Neutrophil (primary cell): ENCODE measurements at regions not wholly inside any gene's neighbourhood (a gene's known extent, or its start where the extent isn't known, plus 50 kb on each side); places are given as distances from the start of the nearest gene placed in this dataset.

Experiments used
- H3K27ac ChIP-seq: fragments of 200-600 bp; sonication (generic); 2 replicates; pipeline ENCODE4 v1.5.1; 2016; ENCODE audit warnings: mild to moderate bottlenecking, moderate library complexity
- H3K27me3 ChIP-seq: fragments of 200-600 bp; sonication (generic); 2 replicates; pipeline ENCODE4 v1.6.0; 2016; ENCODE audit warnings: mild to moderate bottlenecking
- H3K36me3 ChIP-seq: fragments of 200-600 bp; sonication (generic); 2 replicates; pipeline ENCODE4 v1.5.1; 2017
- H3K4me1 ChIP-seq, 2 experiments: fragments of 200-600 bp in 1 of 2; sonication (generic) in 1 of 2; 1 replicate in 1 of 2; 2 replicates in 1 of 2; pipeline versions ENCODE4 v1.5.1 to v1.6.1; 2013 to 2016; ENCODE audit warnings: low read depth in 1 of 2, low read length in 1 of 2, mild to moderate bottlenecking in 1 of 2, moderate library complexity in 1 of 2; ENCODE audit not compliant: control insufficient read depth in 1 of 2, insufficient read depth in 1 of 2
- H3K4me3 ChIP-seq, 2 experiments: fragments of 200-600 bp in 1 of 2; sonication (generic) in 1 of 2; 1 replicate in 1 of 2; 2 replicates in 1 of 2; pipeline ENCODE4 v1.5.1; 2013 to 2016; ENCODE audit warnings: low read depth in 1 of 2, low read length in 1 of 2, mild to moderate bottlenecking in 1 of 2, moderate library complexity in 1 of 2
- H3K9me3 ChIP-seq: fragments of 200-600 bp; sonication (generic); 2 replicates; pipeline ENCODE4 v1.5.1; 2016
- CTCF ChIP-seq: fragments of 200-600 bp; sonication (generic); IDR thresholded peaks from 2 replicates; pipeline ENCODE4 v1.5.1; 2016; ENCODE audit warnings: antibody characterized with exemption

DNA sequence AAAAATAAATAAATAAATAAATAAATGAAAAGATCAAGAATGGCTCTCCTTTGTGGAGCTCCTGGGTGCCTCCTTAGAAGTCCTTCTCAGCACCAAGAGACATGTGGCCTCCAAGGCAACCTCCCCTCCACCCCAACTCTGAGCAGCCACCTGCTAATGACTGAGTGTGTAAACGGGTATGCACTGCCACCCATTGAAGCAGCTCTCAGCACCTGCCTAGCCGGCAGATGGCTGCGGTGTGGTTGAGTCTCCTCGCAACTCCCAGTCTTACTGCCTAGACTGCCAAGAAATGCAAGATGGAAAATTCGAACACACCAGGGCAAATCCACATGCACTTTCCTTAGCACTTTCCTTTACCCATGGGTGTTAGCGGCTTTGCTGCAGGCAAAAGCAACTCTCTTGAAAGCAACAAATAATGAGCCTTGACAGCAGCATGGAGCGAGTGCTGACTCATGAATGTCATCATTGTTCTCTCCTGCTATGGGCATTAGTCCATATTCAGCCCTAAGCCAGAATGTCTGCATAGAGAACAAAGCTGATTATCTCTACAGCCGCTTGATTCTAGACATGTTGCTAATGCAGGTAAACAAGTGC lies 913.9 kb upstream of the AUTS2 start:
- Histone ChIP-seq H3K9me3 (no peaks in the 10 kb centered on the region), H3K36me3 (no peaks in the 10 kb centered on the region), H3K4me3 (no peak overlapping the region), H3K27ac (no peak overlapping the region), H3K4me1 (no peaks in the 10 kb centered on the region), H3K27me3 (no peaks in the 10 kb centered on the region)
- no peak for TF ChIP-seq CTCF

GRCh38 chr7:68684996-68685395 lies 913.3 kb upstream of the AUTS2 start:
- no peaks in the 10 kb centered on the region for H3K4me1 ChIP-seq
- no peaks in the 10 kb centered on the region for H3K27me3 ChIP-seq
- no peaks in the 10 kb centered on the region for H3K9me3 ChIP-seq
- H3K36me3 ChIP-seq, result no peaks in the 10 kb centered on the region
- no peak overlapping the region for H3K4me3 ChIP-seq
- no peak overlapping the region for H3K27ac ChIP-seq
- no peak for TF ChIP-seq CTCF

DNA sequence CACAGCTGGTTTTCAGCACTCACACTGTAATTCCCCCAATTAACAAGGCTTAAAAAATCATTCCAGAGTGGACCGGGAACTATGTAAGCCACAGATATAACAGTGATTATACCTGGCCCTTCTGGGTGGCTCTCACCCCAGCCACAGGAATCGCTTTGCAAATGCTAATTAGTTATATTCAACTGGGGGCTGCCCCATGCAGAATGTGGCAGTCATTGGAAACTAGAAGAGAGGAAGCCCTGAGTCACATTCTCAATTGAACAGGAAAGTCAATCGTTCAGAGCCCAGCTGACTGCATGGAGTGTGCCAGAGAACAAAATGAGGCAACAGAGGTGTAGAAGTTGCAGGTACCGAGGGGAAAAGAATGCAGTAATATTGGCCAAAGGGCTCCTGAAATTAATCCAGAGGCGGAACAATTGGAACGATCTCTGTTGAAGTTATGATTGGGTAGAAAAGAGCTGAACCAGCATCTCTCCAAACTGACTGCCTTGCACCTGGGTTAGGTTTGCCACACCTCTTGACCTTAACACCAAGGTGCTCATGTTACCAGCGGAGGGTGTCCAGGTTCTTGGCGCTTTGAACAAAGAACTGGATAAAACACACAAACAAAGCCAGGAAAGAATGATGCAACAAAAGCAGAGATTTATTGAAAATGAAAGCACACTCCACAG lies 909.7 kb upstream of the AUTS2 start:
- no peak overlapping the region for H3K4me3 ChIP-seq
- H3K27me3 ChIP-seq, result no peaks in the 10 kb centered on the region
- no peaks in the 10 kb centered on the region for H3K4me1 ChIP-seq
- H3K9me3 ChIP-seq, result no peaks in the 10 kb centered on the region
- no peak for TF ChIP-seq CTCF
- no peak overlapping the region for H3K27ac ChIP-seq
- no peaks in the 10 kb centered on the region for H3K36me3 ChIP-seq

- Histone ChIP-seq H3K27ac (no peak overlapping the region), H3K36me3 (no peaks in the 10 kb centered on the region), H3K27me3 (no peaks in the 10 kb centered on the region), H3K4me3 (no peak overlapping the region), H3K4me1 (no peaks in the 10 kb centered on the region), H3K9me3 (no peaks in the 10 kb centered on the region)
- no peak for TF ChIP-seq CTCF
Observed at GRCh38 chr7:68689087-68689433, 909.2 kb upstream of the AUTS2 start.

DNA sequence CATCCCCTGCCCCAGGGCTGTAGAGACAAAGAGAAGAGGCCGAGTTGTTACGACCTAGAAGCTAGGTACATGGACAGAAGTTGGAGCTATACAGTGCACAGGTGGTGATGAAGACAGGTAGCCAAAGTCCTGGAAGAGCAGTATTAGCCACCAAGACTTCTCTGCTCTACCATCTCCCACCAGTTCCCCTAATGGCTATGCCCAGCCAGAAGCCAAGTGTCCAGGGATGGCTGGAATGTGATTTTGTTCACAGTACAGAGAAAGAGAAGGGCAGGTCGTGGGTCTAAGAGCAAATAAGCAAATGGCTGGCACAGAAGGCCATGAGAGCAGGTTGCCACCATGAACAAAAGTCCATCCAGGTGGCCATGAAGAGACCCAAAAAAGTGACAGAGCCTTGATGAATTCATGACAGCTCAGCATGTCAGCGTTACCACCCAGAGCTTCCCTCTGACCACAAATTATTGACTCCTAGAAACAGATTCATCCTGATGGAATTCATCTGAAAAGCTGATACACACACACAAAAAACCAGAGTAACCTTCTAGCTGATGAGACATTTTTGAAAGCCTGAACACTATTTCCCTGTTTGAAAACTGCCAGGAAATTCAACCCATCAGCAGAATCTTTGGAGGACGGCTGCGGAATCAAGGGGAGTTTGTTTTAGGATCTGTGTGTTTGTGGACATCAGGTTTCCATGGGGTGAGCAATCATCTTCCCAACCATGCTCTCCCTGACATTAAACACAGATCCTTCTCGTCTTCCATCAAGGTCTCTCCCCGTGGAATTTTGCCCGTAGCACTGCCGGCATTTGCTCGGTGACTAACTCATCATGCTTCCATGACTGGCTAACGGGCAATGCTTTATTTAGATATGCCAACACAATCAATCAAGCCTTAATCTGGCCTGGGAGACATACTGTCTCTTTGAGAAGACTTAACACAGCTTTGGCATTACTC lies 906.7 kb upstream of the AUTS2 start:
- no peak overlapping the region for H3K4me3 ChIP-seq
- no peak for TF ChIP-seq CTCF
- no peaks in the 10 kb centered on the region for H3K4me1 ChIP-seq
- no peaks in the 10 kb centered on the region for H3K27me3 ChIP-seq
- H3K36me3 ChIP-seq, result no peaks in the 10 kb centered on the region
- H3K9me3 ChIP-seq, result no peaks in the 10 kb centered on the region
- no peak overlapping the region for H3K27ac ChIP-seq
